ENCODE measurements at regions not wholly inside any gene's neighbourhood (a gene's known extent, or its start where the extent isn't known, plus 50 kb on each side); places are given as distances from the start of the nearest gene placed in this dataset.

DNA sequence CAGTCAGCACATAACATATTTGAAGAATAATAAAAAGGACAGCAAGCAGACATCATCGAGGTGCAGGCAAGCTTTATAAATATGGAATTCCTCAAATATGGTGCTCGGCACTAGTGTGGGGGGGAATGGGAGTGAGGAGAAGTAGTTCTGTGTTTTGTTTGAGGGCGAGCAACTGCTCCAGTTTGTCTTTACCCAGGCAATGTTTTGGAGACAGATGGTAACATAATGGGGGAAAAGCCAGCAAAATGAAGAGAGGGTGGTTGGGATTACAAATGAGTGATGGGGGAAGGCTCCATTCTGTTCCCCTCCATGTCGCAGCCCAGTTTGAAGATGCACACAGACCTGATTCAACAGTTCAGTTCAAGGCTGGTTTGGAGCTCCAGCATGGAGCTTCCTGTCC is 572.9 kb upstream of the DIPK2B start:
- H3K9ac ChIP-seq (ENCODE audit: extremely low read depth, insufficient read length, low read length), result no peak overlapping the region
- no CpG with 5 or more reads among the region's 4 CpGs for WGBS (ENCODE audit: extremely low coverage, insufficient read length, low lambda C conversion rate)
- H3K4me2 ChIP-seq (ENCODE audit: insufficient read depth, insufficient read length, low read length), result no peak overlapping the region
- Mint-ChIP-seq H3K36me3 (ENCODE audit: insufficient read depth in 1 of 3, low read depth in 3 of 3) (peaks cover 11 to 57% (median 32%) of the 10 kb centered on the region in 3 experiments; a peak in 6 of 7 replicates), H3K9me3 (peaks cover 48 to 70% of the 10 kb centered on the region in 2 experiments), H3K4me3 (no peak overlapping the region), H3K27ac (peak overlapping the region in 1 of 3 experiments; percentile 43; a peak in 2 of 7 replicates), H3K4me1 (peaks cover 55 to 59% of the 10 kb centered on the region in 2 experiments), H3K27me3 (ENCODE audit: low read depth) (no peaks in the 10 kb centered on the region)
- peaks cover 36% of the 10 kb centered on the region; the same call in 1 of the 2 replicates for H3K79me2 ChIP-seq (ENCODE audit: insufficient read depth, low read length)
- no peak overlapping the region for H3K4ac ChIP-seq (ENCODE audit: low read depth, low read length)
- no peak overlapping the region for H2BK15ac ChIP-seq (ENCODE audit: low read depth, low read length)
- no peak overlapping the region for H4K8ac ChIP-seq (replicated peaks; ENCODE audit: insufficient read length, low read depth, low read length)
- H2AK5ac ChIP-seq (ENCODE audit: insufficient read length, low read length), result no peak overlapping the region
- H3K23me2 ChIP-seq (ENCODE audit: insufficient read length, low read depth, low read length, poor library complexity, severe bottlenecking), result no peaks in the 10 kb centered on the region
- no peak overlapping the region for H3K14ac ChIP-seq (ENCODE audit: insufficient read depth, low read length)
- H3K18ac ChIP-seq (ENCODE audit: insufficient read length, low read depth, low read length), result no peak overlapping the region
- H3K79me1 ChIP-seq (ENCODE audit: insufficient read depth, low read depth, low read length, poor library complexity, severe bottlenecking), result peaks cover 4% of the 10 kb centered on the region
- H2BK20ac ChIP-seq (ENCODE audit: low read depth, low read length, poor library complexity, severe bottlenecking), result no peak overlapping the region
- H4K5ac ChIP-seq (ENCODE audit: insufficient read length, low read depth, low read length), result no peak overlapping the region
- DNase-seq, result no peak
- no peaks in the 10 kb centered on the region for H3K9me3 ChIP-seq (ENCODE audit: control insufficient read depth, low read depth, low read length)
- H2AFZ ChIP-seq (ENCODE audit: low read length), result no peak overlapping the region
- no peak overlapping the region for H2BK12ac ChIP-seq (ENCODE audit: insufficient read length, low read depth, low read length)
- H2BK5ac ChIP-seq (ENCODE audit: insufficient read length, low read length), result no peak overlapping the region
- peaks cover 4% of the 10 kb centered on the region; the same call in 1 of the 2 replicates for H3K4me1 ChIP-seq (ENCODE audit: insufficient read depth, low read length)
- no peak overlapping the region for H3K23ac ChIP-seq (ENCODE audit: insufficient read length, low read depth, low read length)
- TF ChIP-seq, protein P1, sequence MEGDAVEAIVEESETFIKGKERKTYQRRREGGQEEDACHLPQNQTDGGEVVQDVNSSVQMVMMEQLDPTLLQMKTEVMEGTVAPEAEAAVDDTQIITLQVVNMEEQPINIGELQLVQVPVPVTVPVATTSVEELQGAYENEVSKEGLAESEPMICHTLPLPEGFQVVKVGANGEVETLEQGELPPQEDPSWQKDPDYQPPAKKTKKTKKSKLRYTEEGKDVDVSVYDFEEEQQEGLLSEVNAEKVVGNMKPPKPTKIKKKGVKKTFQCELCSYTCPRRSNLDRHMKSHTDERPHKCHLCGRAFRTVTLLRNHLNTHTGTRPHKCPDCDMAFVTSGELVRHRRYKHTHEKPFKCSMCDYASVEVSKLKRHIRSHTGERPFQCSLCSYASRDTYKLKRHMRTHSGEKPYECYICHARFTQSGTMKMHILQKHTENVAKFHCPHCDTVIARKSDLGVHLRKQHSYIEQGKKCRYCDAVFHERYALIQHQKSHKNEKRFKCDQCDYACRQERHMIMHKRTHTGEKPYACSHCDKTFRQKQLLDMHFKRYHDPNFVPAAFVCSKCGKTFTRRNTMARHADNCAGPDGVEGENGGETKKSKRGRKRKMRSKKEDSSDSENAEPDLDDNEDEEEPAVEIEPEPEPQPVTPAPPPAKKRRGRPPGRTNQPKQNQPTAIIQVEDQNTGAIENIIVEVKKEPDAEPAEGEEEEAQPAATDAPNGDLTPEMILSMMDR (conservative IDR thresholded peaks at IDR 0.05), result no peak
- H4K91ac ChIP-seq (ENCODE audit: insufficient read length, low read depth, low read length), result no peak overlapping the region
- H2BK120ac ChIP-seq (ENCODE audit: low read depth, low read length, poor library complexity, severe bottlenecking), result no peak overlapping the region
- H3K27ac ChIP-seq (ENCODE audit: insufficient read length, low read depth, low read length), result no peak overlapping the region
- no peak overlapping the region for H3K56ac ChIP-seq (ENCODE audit: insufficient read length, low read depth, low read length)
- H3K27me3 ChIP-seq (ENCODE audit: insufficient read depth, low read length), result no peaks in the 10 kb centered on the region
- no peak overlapping the region for H3T11ph ChIP-seq (ENCODE audit: low read length)
- no peaks in the 10 kb centered on the region for H4K20me1 ChIP-seq (ENCODE audit: control insufficient read depth, insufficient read depth, insufficient read length)
